Activated CD4-positive, CD25-positive, alpha-beta regulatory T cell treated with anti-CD3 and anti-CD28 coated beads, Interleukin-2, amount 50 U/mL, for 72 hours (primary cell): ENCODE measurements at regions not wholly inside any gene's neighbourhood (a gene's known extent, or its start where the extent isn't known, plus 50 kb on each side); places are given as distances from the start of the nearest gene placed in this dataset.
"Not testable (repeated sequence)": the region's sequence is repeated elsewhere in the genome, so short reads cannot be mapped to it uniquely, and the experiment has no call there.

Experiments
- DNase-seq: peaks from one replicate; pipeline ENCODE4 v3.0.0; 2021

DNA sequence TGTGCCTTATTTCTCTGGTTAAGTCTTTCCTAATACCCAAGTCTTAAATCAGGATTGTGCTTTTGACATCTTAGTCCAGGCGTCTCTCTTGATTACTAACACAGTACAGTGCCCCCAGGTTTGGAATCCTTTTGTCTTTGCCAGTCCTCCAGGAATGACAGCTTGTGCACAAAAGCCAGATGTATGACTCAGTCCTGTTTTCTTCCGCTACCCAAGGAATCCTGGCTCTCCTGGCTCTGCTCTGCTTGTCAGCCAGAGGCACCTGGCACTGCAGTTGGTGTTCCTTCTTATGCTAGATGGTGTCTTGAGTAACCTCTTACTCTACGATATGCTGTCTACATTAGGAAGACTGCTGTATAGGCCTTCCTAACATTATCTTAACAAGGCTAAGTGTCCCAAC is 728.2 kb upstream of the NECTIN3 start:
- no peak for DNase-seq

DNA sequence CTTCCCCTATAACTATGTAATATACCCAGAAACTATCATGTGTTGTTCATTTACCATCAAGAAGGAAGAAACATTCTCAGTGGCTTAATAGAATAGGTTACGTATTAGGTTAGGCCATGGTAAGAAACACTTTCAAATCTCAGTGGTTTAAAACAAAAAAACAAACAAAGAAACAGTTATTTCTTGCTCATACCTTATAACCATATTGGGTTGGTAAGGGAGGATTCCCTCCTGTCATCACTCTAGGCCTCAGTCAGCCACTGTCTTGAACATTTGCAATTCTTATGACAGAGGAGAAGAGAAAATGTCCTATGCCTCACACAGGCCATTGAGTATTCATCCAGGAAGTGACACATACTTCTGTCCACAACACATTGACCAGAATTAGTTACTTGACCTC is 727.7 kb upstream of the NECTIN3 start:
- DNase-seq = no peak

DNA sequence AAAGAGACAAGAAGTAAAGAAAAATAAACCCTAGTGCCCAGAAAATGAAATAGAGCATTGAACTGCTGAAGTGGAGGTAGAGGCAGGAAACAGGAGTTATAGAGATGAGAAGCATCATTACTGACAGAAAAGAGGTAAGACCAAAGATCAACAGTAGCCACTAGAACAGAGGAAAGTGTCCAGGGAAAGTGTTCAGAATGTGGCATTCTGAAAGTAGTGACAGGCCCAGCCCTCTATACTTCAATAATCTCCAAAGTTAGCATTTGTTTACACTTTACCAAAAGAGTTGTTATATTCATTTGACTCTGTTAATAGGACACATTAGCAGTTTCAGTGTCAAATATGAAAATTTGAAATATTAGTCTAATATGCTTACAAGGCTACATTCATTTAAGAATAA is 727.1 kb upstream of the NECTIN3 start:
- DNase-seq = no peak

DNA sequence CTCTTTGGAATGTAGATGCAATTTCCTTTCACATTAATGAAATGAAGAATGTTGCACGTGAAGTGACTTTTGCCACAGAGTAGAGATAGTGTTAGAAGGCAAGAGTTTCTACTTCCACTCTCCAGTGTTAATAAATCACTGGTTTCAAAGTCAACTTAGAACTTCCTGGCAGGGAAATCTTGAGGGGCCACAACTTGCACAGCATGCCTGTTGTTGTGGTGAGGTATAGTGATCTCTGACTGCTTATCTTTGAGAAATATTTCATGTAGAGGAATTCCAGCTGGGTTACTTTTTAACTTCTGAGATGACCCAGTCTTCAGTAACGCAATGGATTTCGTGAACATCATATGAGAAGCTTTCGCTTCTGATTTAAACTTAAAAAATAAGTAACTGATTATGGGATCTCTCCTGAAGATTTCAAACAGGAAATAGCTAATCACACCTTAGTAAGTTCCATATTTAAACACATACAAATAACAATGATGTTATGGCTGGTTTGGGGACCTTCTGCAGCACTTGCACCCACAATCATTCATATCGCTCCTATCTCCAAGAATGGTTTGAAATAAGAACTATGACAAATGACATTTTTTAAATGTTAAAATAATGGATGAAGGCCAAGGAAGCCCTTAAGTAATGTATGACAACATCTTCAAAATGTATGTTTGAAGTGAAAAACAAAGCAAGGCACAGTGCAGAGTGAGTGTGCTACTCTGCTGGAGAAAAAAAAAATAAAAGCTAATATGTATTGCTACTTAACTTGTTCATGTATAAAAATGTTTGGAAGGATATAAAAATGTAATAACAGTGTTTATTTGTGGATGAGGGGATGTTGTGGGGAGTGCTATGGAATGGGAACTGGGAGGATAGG is 726.5 kb upstream of the NECTIN3 start:
- DNase-seq = no peak

DNA sequence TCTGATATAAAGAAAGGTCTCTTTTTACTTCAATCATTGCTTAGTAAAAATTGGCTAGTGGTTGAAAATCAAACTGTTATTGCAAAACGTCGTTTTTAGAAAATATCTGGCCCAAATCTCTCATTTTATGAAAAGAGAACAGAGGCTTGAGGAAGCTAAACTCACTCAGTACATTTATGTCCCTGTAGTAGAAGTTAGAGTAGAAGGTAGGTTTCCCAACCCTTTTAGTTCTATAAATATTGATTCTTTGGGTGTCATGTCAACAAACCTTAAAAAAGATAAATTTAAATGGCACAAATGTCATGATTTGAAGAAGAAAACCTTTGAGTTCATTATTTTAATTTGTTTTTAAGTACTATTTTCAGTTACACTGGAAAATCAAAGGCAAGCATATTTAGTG is 722.3 kb upstream of the NECTIN3 start:
- DNase-seq = no peak

DNA sequence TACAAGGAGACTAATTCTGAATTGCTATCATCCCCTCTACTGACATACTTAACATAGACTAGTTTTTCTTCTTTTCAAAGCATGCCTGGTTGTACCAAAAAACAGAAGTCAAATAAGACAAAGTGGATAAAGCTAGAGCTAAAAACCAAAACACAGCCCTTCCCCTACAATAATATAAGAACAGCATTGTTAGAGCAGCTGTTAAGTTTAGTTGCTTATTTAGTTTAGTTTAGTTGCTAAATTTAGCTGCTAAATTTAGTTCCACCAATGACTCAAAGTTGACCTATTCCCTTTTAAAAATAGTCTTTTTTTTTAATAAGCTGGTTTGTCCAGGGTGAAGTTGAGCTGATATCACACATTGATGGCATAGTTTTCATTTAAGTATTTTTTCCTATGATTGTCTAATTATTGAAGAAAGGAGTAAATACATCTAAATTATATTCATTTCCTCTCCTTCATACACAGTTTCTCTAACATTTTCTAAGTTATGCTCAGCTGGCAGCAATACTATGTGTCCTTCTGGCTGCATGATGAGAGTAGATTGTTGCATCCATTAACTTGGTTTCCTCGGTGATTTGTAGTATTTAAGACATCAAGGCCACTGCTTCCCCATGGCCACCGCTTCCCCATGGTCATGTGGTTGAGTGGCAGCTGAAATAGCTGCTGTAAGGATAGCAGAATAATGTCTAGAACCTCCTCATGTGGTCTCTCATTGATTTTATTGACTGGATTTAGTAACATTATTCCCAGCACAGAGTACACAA is 718.6 kb upstream of the NECTIN3 start:
- no peak for DNase-seq

DNA sequence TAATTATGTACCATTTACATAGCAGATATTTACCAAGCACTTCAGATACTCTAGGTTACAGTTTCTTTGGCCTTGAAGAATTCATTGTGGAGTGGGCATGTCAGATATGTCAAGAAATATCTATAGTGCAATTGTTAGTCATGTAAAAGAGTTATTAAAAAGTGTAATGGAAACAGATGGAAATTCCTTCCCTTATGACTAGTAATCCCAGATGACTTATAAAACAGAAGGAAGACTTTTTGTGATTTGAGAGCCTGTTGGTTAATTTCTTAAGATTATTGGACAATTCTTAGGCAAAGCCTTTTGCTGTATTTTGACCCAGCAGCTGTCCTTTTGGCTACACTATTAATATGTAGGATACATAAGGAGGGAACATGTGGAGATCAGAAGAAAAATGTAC is 708.9 kb upstream of the NECTIN3 start:
- no peak for DNase-seq

DNA sequence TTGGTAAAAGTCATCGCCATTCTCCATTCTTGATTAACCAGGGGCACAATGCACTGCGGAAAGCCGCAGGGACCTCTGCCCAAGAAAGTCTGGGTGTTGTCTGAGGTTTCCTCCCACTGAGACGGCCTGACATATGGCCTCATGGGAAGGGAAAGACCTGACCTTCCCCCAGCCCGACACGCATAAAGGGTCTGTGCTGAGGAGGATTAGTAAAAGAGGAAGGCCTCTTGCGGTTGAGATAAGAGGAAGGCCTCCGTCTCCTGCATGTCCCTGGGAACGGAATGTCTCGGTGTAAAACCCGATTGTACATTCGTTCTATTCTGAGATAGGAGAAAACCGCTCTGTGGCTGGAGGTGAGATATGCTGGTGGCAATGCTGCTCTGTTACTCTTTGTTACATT is 704.3 kb upstream of the NECTIN3 start:
- DNase-seq = not testable (repeated sequence)

DNA sequence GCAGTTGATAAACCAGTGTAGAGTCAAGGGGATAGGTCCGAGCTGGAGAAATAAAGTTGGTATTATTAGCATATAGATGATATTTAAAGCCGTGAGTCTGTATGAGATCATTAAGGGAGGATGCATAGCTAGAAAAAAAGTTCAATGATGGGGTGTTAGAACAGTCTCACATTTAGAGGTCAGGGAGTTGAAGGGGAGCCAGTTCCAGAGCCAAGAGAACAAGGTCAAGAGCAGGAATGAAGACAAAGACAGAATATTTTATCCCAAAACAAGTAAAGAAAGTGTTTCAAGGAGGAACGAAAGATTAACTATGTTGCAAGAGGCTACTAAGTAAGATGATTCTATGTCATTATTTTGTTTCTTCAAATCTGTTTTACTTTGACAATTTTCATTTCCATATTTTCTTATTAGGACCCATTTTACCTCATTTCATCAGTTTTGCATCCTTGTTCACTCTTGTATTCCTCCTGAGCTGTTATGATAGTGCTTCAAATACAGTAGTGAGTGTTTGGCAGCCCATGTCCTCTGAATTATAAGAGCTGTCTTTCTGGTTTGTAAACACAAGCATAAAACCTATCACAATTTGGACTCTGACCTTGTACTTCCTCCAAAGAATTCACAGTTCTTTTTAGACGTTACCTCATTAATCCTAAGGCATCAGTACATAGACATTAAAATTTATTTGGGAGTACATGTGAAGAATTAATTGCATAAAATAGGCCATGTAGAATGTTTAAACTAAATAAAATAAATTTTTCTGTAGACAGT is 695.7 kb upstream of the NECTIN3 start:
- no peak for DNase-seq

DNA sequence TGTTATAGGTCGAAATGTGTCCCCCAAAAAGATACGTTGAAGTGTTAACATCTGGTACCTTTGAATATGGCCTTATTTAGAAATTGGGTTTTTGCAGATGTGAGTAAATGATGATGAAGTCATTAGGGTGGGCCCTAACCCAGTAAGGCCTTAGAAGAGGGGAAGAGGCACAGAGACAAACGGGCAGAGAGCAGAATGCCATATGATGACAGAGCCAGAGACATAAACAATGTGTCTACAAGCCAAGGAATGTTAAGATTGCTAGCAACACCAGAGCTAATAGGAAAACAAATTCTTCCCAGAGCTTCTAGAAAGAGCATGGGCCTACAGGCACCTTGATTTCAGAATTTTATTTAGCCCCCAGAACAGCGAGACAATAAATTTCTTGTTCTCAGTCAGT is 693.1 kb upstream of the NECTIN3 start:
- no peak for DNase-seq

DNA sequence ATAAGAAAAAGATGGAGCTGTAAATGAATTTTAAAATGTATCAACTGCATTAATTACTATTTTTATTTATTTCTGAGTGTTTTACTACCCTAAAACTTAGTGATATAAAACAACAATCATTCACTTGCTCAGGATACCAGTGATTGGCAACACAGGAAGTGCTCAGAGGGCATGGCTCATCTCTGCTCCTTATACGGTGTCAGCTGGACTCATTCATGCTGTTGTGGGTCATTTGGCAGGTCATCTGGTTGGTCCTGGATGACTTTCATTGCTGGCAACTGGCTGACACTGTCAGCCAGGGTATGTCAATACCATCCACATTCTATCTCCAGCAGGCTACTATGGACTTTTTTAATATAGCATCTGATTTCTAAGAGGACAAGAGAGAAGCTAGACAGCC is 689.6 kb upstream of the NECTIN3 start:
- no peak for DNase-seq

DNA sequence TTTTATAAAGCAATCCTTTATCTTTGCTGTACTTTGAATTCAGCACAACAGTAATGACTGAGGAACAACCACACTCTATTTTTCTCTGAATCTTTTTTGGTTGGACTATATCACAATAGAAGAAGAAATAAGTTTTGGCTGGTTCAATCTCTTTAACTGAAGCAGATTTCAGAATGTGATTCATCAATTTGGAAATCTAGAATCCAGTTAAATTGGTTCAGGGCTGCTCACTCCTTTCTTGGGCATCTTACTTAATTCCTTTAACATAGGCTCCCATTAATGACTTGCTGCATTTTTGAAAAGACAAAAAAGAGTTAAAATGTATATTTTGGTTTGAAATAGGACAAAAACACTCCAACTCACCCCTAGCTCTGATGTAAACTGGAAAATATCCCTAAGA is 688.3 kb upstream of the NECTIN3 start:
- no peak for DNase-seq

DNA sequence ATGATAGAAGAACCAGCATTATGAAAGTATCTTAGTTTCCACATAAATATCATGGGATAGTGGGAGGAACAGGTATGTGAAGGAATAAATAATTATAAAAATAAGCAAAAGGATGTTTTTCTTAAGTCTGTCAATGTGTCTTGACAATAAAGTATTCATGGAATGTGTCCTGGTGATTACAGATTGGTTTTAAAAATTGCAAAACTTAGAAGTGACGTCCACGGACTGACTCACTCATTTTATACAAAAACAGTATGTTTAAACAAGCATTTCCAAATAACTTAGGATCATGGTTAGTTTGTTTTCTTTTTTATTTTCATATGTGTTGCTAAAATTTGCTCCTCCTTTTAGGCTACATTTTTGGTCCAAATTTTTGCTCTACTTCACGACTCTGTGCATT is 687.0 kb upstream of the NECTIN3 start:
- DNase-seq = no peak

DNA sequence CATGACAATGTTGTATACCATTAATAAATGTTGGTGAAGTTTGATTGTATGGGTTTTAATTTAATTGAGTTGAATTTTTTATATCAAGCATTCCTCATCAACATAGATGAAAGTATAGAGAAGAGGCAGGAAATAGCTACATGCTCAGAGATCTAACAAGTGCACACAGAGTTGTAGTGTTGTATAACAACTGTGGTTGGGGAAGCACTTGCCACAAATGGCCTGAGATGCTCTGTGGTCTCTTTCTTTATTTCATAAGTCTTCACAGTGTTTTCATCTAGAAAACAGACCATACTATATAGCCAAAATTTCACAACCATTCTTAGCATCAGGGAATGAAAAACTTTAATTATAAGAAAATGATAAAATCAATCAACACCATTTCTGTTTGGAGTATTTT is 682.6 kb upstream of the NECTIN3 start:
- no peak for DNase-seq

DNA sequence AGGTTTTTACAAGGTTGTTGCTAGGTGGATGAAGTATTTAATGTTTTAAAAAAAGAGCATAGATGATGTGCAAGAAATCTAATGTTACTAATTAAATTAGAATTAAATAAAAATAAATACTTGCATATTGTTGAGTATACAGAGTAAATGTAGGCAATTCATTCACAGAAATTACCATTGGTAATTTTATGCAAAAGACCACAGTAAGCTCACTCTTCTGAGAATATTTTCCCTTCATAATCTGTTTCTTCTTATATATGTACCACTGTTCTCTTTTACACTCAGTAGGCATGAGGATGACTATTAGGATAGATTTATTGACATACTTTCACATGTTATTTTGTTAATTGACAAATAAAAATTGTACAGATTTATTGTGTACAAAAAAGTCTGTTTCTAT is 681.2 kb upstream of the NECTIN3 start:
- no peak for DNase-seq

DNA sequence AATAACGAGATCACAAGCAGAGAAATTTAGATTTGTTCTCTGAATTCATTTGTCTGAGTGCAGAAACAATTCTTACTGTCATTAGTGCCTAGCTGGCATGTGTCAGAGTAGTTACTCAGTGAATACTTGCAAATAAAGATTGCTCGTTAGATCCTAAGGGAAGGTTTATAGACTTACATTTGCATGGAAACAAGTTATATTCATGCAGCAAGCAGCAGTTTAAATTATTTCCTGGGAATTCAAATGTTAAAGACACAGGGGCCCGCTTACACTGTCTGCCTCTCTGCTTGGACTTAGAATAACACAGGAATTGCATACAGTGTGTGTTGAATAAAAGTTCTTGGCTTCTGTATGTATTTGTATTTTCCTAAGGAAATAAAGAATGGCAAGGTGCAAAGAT is 680.6 kb upstream of the NECTIN3 start:
- DNase-seq = no peak

DNA sequence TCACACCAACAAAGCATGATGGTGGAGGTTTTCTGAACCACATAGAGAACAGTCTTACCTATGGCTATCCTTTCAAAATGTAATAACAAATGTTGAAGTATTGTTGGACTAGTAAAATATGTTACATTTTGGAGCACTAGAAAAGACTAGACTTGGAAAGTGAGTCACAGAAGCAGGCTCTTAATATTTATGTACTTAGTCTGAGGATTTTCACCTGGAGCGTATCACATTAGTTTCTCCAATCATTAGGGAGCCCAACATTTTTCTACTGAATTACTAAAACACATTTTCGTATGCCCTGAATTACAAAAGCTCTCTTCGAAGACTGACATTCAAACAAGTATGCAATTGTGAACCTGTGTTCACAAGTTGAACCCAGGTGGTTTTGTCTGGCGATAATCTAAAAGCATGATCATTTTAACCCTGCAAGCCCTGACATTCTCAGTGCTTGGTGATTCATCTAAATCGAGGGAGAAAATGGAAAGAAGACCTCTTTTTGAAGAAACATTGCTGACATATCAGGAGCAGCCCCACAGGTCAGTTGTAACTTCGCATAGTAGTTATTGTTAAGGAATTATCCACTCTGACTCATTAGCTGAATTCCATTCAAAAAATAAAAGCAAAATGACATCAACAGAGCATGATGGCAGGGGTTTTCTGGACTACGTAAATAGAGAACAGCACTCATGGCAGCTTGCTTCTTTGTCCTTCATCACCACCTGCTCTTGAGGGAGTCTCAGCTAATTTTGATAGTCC is 679.8 kb upstream of the NECTIN3 start:
- DNase-seq = no peak

DNA sequence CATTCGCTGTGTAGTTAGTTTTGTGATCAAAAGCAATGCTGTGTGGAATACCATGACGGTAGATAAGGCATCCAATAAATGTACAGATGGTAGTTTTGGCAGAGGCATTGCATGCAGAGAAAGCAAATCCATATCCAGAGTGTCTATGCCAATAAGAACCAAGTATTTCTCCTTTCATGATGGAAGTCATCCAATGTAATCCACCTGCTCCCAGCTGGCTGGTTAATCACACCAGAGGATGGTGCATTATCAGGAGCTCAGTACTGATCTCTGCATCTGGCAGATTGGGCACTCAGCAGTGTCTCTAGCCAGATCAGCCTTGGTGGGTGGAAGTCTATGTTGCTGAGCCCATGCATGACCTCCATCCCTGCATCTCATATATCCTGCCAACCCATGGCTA is 677.7 kb upstream of the NECTIN3 start:
- DNase-seq = no peak

DNA sequence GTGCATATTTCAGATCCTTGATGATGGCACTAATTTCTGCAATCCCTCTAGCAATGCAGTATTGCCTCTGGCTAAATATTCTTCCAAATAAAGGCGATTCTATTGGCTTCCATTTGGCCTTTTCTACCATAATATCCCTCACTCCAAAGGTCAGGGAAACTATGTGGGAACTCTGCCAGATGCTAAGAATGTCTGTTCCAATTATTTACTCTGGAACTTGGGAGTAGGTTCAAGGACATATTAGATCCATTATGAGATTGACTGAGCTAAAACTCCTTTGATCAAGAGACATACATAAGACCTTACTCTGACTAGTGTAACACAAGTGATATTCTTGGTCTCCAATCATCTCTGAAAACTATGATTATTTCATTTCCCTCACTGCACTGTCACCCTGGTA is 674.5 kb upstream of the NECTIN3 start:
- DNase-seq = no peak

DNA sequence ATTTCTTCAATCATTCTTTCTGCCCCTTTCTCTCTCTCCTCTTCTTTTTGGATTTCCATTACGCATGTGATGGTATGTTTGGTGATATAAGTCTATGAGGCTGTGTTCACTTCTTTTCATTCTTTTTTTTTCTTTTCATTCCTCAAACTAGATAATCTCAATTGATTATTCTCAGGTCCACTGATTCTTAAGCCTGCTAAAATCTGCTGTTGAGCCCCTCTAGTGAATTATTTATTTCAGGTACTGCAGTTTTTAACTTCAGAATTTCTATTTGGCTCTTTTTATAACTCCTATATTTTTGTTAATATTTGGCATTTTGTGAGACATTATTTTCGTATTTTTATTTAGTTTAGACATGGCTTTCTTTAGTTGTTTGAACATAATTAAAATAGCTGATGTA is 671.3 kb upstream of the NECTIN3 start:
- no peak for DNase-seq

DNA sequence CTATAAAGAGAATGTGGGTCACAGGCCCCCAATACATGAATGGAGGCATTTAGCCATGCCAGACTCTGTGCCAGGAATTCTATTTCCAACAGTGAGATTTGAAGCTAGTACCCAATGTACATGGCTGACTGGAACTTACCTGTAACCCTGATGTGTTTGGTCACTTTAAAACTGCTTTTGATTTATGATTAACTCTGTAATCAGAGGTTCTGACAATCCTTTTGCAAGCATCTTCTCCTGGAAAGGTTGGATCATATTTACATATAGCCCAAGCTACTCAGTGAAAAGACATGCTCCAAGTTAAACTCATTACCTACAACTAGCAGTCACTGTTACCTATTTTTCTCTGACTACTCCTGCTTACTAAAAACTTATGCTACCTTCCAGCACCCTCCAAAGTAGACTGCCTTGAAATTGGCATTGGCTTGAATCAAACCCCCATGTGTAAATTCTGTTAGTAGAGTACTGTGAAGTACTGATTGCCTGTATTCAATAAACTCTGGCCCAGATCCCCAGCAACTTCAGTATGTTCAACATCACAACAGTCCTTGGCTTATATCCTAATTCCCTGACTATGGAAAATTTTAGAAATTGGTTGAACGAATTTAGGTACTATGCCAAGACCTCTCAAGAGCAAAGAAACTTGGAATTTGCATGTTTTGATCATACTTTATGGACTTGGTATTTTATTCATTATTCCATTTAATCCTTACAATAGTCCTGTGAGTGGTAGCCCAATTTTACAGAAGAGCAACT is 665.6 kb upstream of the NECTIN3 start:
- no peak for DNase-seq

DNA sequence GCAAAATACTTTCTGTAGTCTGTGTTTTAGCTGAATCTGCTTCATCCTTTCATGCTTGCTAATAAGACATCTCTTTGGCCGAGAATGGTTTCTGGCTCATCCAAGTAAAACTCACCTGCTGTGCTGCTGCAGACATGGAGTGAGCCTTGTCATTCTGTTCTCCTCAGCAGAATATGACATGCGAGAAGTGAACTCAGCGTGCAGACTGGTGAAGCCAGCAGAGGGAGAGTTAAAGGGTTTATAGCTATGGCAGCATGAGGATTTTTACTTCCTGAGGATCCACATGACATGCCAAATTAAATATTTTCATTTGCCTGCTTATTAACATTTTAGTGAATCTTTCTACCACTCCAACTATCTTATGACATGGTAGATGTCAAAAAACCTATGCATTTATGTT is 658.4 kb upstream of the NECTIN3 start:
- no peak for DNase-seq
